ENCODE measurements at regions not wholly inside any gene's neighbourhood (a gene's known extent, or its start where the extent isn't known, plus 50 kb on each side); places are given as distances from the start of the nearest gene placed in this dataset.

DNA sequence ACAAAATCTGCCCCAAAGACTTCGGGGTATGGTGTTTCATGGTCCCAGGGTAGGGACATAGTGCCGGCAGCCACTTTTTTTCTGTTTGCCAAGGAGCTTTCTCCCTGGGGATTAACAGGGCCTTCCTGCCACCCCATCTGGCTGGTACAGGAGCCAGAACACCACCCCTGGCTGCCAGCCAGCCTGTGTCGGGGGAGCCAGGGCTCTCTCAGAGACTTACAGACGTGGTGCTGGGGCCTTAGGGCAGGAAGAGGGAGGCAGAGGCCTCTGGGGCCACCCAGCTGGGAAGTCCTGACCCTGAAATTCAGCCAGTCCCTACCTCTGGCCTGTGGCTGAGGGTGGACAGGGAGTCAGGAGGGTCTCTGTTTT, 52.4 kb upstream of the CDON start:
- peak in 1 of 2 donors; percentile 82 for DNase-seq
- intact Hi-C loops (cut with DNase I; ENCODE audit: low total_unique reads): no loop called here
- peak in 1 of 2 donors; percentile 30 for ATAC-seq

DNA sequence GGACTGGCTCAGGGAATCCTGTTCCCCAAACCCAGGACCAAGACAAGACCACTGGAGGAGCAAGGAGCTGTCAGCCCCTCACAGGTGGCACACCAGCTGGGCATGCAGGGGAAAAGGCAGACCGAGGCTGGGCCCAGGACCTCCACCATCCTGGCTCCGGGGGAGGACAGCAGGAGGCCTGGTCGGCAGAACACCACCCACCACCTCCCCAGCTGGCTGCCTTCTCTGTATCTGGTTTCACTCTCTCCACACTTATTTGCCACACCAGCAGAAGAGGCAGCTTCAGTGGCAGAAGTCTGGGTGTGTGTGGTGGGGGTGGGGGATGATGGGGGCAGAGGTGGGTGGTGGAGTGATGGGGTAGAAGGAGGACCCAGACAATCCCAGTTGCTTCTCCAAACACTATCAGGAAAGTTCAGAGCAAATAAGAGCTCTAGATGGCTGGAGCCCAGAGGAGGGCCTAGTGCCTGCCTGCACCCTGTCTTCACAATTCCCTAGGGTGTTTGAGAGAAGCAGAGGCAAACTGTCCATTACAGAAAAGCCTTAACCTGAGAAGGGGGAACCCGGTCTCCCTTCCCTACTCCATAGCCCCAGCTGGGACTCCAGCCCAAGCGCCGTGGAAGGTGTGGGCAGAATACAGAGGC, 51.9 kb upstream of the CDON start:
- in situ Hi-C loops (cut with MboI; ENCODE audit: low sequenced_read_pairs in 4 of 4) (loop anchor here in 1 of 4 donors (10.0 kb wide), 1 partner anchor 80 kb away; no protein-coding TSS in a partner anchor), intact Hi-C loops (cut with DNase I; ENCODE audit: low total_unique reads) (loop anchor here (5.0 kb wide), 5 partner anchors 78 to 212 kb away; partner anchors contain the start of genes DDX25, FOXRED1, PUS3 and SRPRA)
- peak in 1 of 2 donors; percentile 1 for ATAC-seq
- no peaks in the 10 kb centered on the region for H3K36me3 ChIP-seq
- no peaks in the 10 kb centered on the region for H3K9me3 ChIP-seq
- peak in 1 of 2 donors; percentile 23 for DNase-seq
- H3K4me1 ChIP-seq: peaks cover 51 to 62% of the 10 kb centered on the region in 2 donors
- TF ChIP-seq POLR2A (IDR thresholded peaks at IDR 0.05): no peak
- TF ChIP-seq, protein P1, sequence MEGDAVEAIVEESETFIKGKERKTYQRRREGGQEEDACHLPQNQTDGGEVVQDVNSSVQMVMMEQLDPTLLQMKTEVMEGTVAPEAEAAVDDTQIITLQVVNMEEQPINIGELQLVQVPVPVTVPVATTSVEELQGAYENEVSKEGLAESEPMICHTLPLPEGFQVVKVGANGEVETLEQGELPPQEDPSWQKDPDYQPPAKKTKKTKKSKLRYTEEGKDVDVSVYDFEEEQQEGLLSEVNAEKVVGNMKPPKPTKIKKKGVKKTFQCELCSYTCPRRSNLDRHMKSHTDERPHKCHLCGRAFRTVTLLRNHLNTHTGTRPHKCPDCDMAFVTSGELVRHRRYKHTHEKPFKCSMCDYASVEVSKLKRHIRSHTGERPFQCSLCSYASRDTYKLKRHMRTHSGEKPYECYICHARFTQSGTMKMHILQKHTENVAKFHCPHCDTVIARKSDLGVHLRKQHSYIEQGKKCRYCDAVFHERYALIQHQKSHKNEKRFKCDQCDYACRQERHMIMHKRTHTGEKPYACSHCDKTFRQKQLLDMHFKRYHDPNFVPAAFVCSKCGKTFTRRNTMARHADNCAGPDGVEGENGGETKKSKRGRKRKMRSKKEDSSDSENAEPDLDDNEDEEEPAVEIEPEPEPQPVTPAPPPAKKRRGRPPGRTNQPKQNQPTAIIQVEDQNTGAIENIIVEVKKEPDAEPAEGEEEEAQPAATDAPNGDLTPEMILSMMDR (IDR thresholded peaks at IDR 0.05 in 4 of 5, conservative IDR thresholded peaks at IDR 0.05 in 1 of 5): no peak
- H3K27ac ChIP-seq: peak overlapping the region; percentile 77 to 87 (median 83)
- H3K4me3 ChIP-seq: no peak overlapping the region
- no peaks in the 10 kb centered on the region for H3K27me3 ChIP-seq

More for the DNA sequence above, 52.4 kb upstream of the CDON start:
- no peaks in the 10 kb centered on the region for H3K9me3 ChIP-seq
- in situ Hi-C loops (cut with MboI; ENCODE audit: low sequenced_read_pairs in 4 of 4): loop anchor here in 1 of 4 donors (10.0 kb wide), 1 partner anchor 80 kb away; no protein-coding TSS in a partner anchor
- H3K27ac ChIP-seq: peak overlapping the region; percentile 77 to 87 (median 83)
- H3K36me3 ChIP-seq: no peaks in the 10 kb centered on the region
- no peaks in the 10 kb centered on the region for H3K27me3 ChIP-seq
- TF ChIP-seq POLR2A (IDR thresholded peaks at IDR 0.05): no peak
- TF ChIP-seq, protein P1 (IDR thresholded peaks at IDR 0.05 in 4 of 5, conservative IDR thresholded peaks at IDR 0.05 in 1 of 5): no peak
- H3K4me3 ChIP-seq: no peak overlapping the region
- peaks cover 51 to 62% of the 10 kb centered on the region in 2 donors for H3K4me1 ChIP-seq

DNA sequence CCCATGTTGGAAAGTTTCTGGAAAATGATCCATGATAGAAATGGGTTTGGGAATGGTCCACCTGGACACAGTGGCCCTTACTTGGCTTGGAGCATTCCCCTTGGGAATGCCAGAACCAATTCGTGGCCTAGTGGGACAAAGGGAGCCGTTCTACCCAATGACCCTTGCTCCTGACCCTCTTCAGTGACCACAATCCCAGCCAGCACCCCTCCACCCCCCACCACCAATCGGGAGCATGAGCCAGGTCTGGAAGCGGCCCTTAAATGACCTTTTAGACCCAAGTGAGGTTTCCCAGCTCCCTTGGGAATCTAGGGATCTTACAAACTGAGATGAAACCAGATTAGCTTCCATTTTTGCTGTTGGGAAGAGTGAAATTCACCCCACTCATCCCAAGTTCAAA, 51.3 kb upstream of the CDON start:
- DNase-seq: no peak
- in situ Hi-C loops (cut with MboI; ENCODE audit: low sequenced_read_pairs in 4 of 4): loop anchor here in 1 of 4 donors (10.0 kb wide), 1 partner anchor 81 kb away; no protein-coding TSS in a partner anchor
- H3K4me3 ChIP-seq: no peak overlapping the region
- no peaks in the 10 kb centered on the region for H3K36me3 ChIP-seq
- no peak for TF ChIP-seq POLR2A (IDR thresholded peaks at IDR 0.05)
- TF ChIP-seq, protein P1 (IDR thresholded peaks at IDR 0.05 in 4 of 5, conservative IDR thresholded peaks at IDR 0.05 in 1 of 5): no peak
- no peaks in the 10 kb centered on the region for H3K9me3 ChIP-seq
- H3K4me1 ChIP-seq: peaks cover 51 to 62% of the 10 kb centered on the region in 2 donors
- intact Hi-C loops (cut with DNase I; ENCODE audit: low total_unique reads): loop anchor here (1.0 to 5.0 kb wide), 6 partner anchors 51 to 212 kb away; partner anchors contain the start of genes DDX25, FOXRED1, PUS3 and SRPRA
- no peak for ATAC-seq
- peak overlapping the region; percentile 77 to 87 (median 83) for H3K27ac ChIP-seq
- no peaks in the 10 kb centered on the region for H3K27me3 ChIP-seq

DNA sequence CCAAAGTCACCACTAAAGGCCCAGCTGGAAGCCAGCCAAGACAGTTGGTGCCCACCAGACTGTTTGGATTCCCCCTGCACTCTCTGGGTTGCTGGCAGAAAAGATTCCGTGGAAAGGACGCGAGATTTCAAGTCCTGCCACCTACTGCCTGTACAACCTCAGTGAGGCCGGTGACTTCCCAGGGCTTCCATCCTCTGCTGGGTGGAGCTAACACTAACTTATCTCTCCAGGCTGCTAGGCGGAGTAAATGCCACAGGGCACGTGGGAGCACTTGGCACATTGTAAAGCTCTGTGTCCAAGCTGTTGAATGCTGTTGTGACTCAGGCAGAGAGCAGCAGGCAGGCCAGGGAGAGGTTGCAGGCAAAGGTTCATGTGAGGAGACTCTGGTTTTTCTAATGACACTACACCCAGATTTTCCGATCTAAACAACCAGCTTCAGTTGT, 50.9 kb upstream of the CDON start:
- intact Hi-C loops (cut with DNase I; ENCODE audit: low total_unique reads): loop anchor here (1.0 to 5.0 kb wide), 6 partner anchors 50 to 211 kb away; partner anchors contain the start of genes DDX25, FOXRED1, PUS3 and SRPRA
- in situ Hi-C loops (cut with MboI; ENCODE audit: low sequenced_read_pairs in 4 of 4): loop anchor here in 1 of 4 donors (10.0 kb wide), 1 partner anchor 81 kb away; no protein-coding TSS in a partner anchor

More for the DNA sequence above, 50.9 kb upstream of the CDON start:
- peak overlapping the region; percentile 77 to 87 (median 83) for H3K27ac ChIP-seq
- peaks cover 51 to 62% of the 10 kb centered on the region in 2 donors for H3K4me1 ChIP-seq
- H3K36me3 ChIP-seq: no peaks in the 10 kb centered on the region
- DNase-seq: peak; percentile 92 to 96
- TF ChIP-seq POLR2A (IDR thresholded peaks at IDR 0.05): no peak
- TF ChIP-seq, protein P1 (IDR thresholded peaks at IDR 0.05 in 4 of 5, conservative IDR thresholded peaks at IDR 0.05 in 1 of 5): peak in 1 of 5 experiments; percentile 18
- ATAC-seq: peak; percentile 92 to 95
- no peaks in the 10 kb centered on the region for H3K9me3 ChIP-seq
- H3K4me3 ChIP-seq: no peak overlapping the region
- H3K27me3 ChIP-seq: no peaks in the 10 kb centered on the region

Data from gastrocnemius medialis (tissue), 4 donors.